Stimulated activated CD4-positive, alpha-beta T cell treated with anti-CD3 and anti-CD28 coated beads, Interleukin-4, amount 100 ng/mL, for 48 hours (primary cell): ENCODE measurements at regions not wholly inside any gene's neighbourhood (a gene's known extent, or its start where the extent isn't known, plus 50 kb on each side); places are given as distances from the start of the nearest gene placed in this dataset.
"Not testable (repeated sequence)": the region's sequence is repeated elsewhere in the genome, so short reads cannot be mapped to it uniquely, and the experiment has no call there.

Experiments
- DNase-seq, 2 donors: peaks; one replicate each; pipeline ENCODE4 v3.0.0-alpha.2; 2020; ENCODE audit warnings: low read depth in 2 of 2

DNA sequence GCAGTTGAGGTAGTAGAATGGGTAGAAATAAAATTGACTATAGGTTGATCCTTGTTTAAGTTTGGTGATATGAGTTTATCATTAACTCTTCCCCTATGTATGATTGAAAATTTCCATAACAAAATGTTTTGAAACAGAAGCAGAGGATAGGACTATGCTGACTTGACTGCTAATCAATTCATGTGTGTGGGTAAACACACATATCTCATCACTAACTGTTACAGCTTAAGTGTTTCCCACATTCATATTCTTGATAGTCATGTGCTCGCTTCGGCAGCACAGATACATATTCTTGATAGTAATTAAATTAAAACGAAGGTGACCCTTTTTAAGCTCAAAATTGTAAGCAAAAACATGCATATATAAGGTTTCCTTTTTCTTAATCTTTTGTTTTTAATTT is 68.2 kb upstream of the SAMSN1 start:
- DNase-seq, result no peak

GRCh38 chr21:14613486-14614224 is 67.5 kb upstream of the SAMSN1 start:
- DNase-seq, result no peak

DNA sequence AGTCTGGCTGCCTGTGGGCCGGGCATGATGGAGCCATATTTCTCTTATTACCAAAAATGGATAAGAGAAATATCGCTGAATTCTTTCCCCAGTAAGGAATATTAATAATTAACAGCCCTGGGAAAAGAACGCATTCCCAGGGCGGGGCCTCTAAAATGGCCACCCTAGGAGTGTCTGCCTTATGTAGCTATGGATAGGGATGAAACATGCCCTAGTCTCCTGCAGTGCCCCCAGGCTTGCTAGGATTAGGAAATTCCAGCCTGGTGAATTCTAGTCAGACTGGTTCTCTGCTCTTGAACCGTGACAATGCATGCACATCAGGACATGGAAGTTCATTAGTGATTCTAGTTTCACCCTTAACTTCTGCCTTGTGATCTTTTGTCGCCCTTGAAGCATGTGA is 64.0 kb upstream of the SAMSN1 start:
- not testable (repeated sequence) for DNase-seq

GRCh38 chr21:14609274-14609673 is 63.2 kb upstream of the SAMSN1 start:
- DNase-seq, result no peak

GRCh38 chr21:14607262-14607661 is 61.1 kb upstream of the SAMSN1 start:
- no peak for DNase-seq

GRCh38 chr21:14603202-14603601 is 57.1 kb upstream of the SAMSN1 start:
- DNase-seq, result no peak

- DNase-seq, result no peak
These were observed 56.4 kb upstream of the SAMSN1 start for GRCh38 chr21:14602382-14602958.

DNA sequence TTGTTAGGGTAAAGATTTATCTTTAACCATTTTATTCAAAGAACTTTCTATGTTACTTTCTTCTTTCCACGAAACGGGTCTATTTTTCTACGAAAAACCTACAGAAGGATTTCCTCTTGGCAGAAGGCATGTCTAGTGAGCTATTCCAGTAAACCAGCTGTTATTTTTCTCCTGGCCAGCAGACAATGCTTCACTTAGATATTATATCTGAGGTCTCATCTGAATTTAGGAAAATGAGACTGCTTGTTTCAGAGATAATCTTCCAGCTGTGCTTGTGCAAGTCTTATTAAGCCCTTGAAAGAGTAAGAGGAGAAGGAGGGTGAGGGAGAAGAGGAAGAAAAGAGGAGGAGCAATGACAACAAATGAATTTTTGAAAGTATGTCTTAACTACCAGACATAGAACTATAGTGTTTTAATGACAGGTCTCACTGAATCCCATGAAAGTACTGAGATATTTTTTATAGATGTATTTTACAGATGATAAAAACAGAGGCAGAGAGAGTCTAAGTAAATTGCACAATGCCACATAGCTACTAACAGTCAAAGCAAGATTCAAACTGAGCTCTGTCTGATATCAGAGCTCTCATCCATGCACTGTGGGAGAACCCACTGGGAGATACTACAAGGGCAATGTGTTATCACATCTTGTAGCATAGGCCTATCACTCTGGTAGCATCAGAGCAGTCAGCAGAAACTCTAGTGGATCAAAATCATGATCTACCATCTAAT is 54.6 kb upstream of the SAMSN1 start:
- no peak for DNase-seq

DNA sequence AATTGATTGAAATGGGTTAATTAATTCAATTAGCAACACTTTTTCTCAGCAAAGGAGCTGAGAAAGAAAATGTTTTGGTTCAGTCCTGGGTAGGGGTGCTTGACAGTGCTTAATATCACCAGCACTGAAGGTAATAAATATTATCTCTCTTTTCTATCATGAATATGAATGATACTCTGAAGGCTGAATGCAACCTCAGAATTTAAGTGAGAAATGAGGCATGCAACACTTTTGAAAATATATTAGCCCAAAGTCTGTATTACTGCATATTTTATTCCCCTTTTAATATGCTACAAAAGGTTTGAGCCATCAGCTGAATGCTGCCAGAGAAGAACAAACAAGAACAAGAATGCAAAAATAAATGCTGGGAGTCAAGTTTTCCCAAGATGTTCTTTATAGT is 52.0 kb upstream of the SAMSN1 start:
- no peak for DNase-seq
